ENCODE measurements at regions not wholly inside any gene's neighbourhood (a gene's known extent, or its start where the extent isn't known, plus 50 kb on each side); places are given as distances from the start of the nearest gene placed in this dataset.

DNA sequence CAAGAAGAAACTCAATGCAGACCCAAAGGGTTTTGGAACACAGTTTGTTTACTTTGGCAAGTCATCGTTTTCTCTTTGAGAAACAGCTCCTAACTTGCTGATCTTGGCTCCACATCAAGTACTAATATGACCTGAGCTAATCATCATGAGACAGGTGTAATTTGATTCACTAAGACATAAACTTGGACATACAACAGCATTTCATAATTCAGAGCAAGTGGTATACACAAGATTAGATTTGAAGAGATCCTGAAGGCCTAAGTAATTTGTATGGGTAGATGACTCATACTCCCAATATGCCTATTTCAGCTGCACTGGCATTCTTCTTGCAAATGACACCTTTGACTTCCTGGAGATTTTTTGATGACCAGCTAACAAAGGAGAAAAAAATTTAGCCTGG, 1521.7 kb downstream of the RPA4 start:
- no peak for DNase-seq

DNA sequence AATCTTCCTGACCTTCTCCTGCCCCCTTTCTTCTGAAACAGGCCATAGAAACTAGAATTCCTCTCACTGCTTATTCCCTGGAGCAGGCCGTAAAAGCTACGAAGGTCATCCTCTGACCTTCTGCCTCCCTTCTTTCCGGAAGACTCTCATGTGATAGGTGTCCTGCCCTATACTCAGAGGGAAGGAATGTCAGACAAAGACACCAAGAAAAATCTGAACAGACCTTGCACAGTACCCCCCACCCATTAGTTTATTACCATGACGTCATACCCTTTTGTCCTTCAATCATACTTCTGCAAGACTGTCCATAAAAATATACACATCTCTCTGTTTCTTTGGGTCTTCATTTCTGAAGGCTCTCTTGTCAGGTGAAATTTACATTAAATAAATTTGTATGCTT, 1523.9 kb downstream of the RPA4 start:
- DNase-seq = no peak

DNA sequence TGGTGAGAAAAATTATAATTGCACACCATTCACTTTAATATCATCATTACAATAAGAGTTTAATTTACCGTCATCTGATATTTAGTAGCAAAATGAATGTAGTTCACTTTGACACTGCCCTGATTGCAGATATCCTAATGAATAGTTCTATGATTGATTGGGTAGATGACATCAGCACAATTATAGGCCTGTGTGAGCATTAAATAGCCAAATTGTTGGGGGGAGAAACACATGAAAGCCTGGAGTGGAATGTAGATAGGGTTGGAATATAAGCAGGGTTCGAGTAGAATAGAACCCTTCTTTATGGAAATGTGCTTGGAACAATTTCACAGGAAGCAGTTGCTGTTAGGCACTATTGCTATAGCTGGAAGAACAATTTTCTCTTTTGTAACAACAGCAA, 1526.2 kb downstream of the RPA4 start:
- DNase-seq = no peak

DNA sequence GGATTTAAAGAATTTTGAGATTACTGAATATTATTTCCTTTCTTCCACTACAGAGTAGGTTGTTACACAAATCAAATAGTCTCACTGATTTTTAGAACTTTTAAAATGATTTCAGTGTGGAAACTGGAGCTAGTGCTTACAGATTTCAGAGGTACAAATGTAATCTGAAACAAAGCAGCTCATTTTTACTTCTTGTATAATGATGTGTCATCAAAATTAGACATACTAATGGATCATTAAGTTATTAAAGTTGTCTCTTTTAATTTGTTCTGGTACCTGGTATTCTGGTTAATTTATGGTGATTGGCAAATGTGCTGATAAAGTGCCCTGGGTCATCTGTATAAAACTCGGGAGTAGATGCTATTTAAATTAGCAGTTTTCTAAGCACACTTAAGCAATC, 1528.3 kb downstream of the RPA4 start:
- no peak for DNase-seq

DNA sequence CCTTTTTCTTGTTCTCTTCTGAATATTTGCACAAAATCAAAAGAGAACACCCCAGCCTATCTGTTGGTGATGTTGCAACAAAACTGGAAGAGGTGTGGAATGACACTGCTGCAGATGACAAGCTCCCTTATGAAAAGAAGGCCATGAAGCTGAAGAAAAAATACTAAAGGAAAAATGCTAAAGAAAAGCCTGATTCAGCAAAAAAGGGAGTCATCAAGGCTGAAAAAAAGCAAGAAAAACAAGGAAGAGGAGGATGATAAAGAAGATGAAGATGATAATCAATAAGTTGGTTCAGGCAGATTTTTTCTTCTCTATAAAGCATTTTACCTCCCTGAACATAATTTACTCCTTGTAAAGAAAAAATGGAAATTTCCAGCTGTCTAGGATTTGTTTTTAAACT, 1538.8 kb downstream of the RPA4 start:
- no peak for DNase-seq

DNA sequence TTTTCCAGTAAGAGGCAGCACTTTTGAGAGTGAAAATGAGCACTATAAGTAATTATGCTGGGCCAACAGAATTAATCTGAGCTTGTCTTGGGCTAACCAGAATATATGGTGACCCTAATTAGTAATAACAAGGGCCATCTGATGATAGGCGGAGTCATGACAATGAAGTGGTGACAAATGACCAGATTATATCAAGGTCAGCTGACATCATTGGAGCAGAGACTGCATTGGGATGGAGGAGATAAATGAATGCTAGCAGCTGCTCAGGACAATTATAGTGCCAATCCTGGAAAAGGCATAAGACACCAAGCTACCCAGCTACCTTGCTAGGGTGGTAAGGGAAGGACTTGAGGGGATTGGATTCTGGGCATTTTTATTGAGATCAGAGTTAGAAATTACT, 1548.7 kb downstream of the RPA4 start:
- DNase-seq = no peak

DNA sequence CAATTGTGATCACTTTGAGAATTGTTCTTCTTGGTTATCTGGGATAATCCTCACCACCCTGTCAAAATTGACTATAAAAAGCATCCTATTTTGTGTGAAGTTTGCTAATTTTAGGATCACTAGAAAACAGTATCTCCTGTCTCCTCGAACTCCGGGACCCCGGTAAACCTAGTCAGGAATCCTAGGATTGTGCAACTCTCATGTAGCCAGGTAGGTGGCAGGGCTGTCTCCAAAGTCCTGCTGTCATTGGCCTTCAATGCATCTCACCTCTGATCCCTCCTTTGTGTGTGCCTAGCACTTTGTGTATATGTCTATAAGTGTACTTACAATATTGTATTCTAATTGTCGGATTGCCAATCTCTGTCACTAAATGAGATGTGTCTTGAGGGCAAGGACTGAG, 1564.8 kb downstream of the RPA4 start:
- DNase-seq = no peak

DNA sequence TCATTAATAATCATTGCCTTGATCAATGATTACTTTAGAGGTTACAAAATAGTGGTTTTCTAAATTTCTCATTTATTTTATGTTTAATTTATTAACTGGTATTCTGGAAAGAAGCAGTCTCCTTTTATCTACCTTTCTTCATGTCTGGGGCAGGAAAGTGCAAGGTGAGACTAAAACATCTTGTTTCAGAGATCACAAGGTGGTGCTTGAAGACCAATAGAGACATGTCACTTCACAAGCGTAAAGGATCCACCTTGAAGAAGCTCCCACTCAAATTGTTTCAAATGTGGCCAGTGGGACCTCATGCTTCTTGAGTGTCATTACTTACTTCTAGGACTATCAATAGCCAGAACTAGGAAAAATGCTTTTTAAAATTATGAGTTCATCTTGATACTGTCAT, 1568.7 kb downstream of the RPA4 start:
- no peak for DNase-seq

DNA sequence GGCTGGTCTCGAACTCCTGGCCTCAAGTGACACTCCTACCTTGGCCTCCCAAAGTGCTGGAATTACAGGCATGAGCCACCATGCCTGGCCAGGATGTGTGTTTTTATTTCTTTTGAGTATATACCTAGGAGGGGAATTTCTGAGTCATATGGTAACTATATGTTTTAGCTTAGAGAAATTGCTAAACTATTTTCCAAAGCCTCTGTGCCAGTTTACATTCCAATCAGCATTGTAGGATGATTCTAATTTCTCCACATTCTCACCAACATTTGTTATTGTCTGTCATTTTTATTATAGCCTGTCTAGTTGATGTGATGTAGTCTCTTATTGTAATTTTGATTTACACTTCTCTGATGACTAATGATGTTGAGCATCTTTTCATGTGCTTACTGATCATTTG, 1576.0 kb downstream of the RPA4 start:
- DNase-seq = no peak

DNA sequence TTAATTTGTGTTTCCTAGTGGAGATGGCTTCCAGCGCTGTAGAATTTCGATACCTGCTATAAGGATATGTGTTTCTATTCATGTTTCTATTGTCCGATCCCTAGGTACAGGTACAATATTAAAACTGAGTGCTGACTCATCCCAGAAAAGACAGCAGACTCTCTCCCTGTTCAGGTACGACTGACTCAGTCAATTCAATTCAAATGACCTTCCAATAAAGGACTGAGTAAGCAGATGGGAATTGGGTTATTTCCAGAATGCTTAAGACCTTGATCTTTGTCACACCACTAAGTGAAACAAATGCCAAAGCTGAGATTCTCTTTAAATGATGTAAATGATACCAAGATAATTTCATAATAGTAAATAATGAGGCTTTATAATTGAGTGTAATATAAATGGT, 1596.9 kb downstream of the RPA4 start:
- DNase-seq = no peak

- DNase-seq = no peak
These were observed 1597.9 kb downstream of the RPA4 start for GRCh38 chrX:98481636-98482035.

DNA sequence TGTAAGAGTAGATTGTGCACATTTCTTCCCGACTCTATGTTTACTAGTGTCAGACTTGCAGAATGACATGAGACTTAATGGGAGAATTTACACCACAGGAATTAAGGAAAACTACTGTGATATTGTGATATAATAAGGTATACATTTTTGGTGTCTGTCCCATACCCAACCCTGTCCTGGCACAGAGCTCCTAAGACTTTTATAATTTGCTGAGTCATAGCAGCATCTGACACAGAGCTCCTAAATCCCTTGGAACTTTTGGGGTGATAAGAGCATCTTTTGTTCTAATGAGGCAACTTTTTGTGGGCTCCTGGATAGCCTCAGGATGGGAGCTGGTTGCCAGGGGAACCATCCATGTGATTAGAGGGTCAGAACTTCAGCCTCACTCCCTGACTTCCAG, 1607.0 kb downstream of the RPA4 start:
- DNase-seq = no peak

- DNase-seq = no peak
These were observed 1617.7 kb downstream of the RPA4 start for GRCh38 chrX:98501426-98501825.

DNA sequence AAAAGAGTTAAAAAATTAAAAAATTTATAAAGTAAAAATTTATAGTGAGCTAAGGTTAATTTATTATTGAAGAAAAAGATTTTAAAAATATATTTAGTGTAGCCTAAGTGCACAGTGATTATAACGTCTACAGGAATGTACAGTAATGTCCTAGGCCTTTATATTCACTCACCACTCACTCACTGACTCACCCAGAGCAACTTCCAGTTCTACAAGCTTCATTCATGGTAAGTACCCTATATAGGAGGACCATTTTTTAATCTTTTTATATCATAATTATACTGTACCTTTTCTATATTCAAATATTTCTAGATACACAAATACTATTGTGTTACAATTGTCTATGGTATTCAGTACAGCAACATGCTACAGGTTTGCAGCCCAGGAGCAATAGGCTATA, 1623.2 kb downstream of the RPA4 start:
- DNase-seq = no peak

- no peak for DNase-seq
These were observed 1630.3 kb downstream of the RPA4 start for GRCh38 chrX:98514032-98514431.

GRCh38 chrX:98516120-98516519, 1632.4 kb downstream of the RPA4 start:
- no peak for DNase-seq

DNA sequence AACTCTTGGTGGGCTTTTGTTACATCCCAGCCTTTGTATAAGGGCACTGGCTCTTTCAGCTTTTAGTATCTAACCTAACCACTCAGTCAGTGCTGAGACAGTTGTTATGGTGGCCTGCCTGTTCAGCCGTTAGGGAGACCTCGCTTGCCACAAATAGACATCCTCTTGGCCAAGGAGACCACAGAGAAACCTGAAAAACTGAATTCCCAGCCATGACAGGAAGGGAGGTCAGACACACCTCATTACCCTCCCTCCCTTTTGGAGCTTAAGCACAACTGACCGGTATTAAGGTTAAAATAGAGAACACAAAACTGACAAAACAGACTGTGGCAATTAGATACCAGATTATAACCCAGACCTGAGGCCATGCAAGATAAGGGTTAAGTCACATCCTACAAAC, 1639.3 kb downstream of the RPA4 start:
- no peak for DNase-seq

DNA sequence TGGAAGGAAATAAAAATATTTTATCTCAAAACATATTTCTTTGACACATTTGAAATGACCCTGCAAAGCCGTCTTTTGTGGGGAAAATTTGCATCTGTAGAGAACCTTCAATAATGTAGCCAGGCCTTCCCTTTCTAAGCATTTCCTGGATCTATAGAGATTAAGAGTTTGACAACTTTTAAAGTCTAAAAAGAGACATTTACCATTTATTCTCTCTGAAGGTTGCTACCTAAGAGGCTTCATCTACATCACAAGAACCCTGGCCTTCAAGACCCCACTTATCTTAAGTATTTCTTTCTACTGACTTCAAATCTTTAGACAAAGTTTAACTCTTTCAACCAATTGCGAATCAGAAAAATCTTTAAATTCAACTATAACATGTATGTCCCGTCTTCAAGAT, 1639.8 kb downstream of the RPA4 start:
- no peak for DNase-seq

GRCh38 chrX:98548519-98548918, 1664.8 kb downstream of the RPA4 start:
- DNase-seq = no peak

GRCh38 chrX:98568795-98569194, 1685.1 kb downstream of the RPA4 start:
- no peak for DNase-seq

DNA sequence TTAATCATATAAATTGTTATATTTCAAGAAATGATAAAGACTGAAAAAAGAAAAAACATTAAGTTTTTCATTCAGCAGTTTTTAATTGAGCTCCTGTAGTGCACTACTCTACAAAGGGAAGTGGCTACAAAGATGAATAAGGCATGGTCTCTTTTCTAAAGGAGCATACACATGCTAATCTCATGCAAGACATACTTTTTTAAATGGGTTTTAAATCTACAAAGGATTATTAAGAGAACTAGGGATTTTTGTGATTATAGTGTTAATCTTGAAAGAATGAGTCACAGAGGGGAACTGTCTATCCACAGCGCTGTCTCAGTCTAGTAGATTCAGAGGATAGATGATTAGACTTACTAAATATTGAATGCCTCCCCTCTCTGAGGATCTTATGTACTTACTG, 1722.2 kb downstream of the RPA4 start:
- DNase-seq = no peak

GRCh38 chrX:98607739-98608138, 1724.0 kb downstream of the RPA4 start:
- DNase-seq = no peak

DNA sequence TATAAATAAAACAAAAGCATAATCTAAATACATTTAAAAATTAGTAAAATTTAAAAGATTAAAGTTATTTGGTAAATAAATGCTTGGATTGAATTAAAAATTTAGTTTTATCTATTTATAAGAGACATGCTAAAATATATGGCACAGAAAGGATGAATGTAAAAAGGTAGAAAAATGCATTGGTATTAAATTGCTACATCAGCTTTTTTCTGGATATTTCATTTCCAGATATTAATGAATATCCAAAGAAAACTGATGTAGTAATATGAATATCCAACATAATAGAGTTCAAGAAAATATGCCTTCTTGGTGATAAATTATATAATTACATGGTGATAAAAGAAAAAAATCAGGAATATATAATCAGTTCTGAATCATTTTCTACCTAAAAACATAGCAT, 1743.9 kb downstream of the RPA4 start:
- no peak for DNase-seq

DNA sequence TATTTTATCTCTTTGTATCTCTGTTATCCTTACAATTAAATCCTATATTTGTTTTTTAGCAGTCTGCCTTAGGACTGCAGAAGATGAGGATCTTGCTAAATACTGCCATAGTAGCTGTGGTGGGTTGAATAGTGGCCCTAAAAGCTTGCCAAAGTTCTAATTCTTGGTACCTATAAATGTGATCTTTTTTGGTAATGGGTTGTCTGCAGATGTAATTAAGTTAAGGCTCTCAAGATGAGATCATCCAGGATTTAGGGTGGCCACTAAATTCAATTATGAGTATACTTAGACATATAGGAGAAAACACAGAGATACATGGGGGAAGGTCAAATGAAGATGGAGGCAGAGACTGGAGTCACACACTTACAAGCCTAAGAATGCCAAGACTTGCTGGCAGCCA, 1753.7 kb downstream of the RPA4 start:
- no peak for DNase-seq

- no peak for DNase-seq
These were observed 1762.6 kb downstream of the RPA4 start for GRCh38 chrX:98646351-98646750.

- DNase-seq = no peak
These were observed 1755.5 kb downstream of the PCDH19 start for GRCh38 chrX:98654565-98654964.

Measured in activated naive CD4-positive, alpha-beta T cell treated with Interleukin-2 at 50 U/mL for 16 hours (primary cell).